HG02642 (cell line): ENCODE measurements at regions not wholly inside any gene's neighbourhood (a gene's known extent, or its start where the extent isn't known, plus 50 kb on each side); places are given as distances from the start of the nearest gene placed in this dataset.

Experiments
- ATAC-seq: cut with Tn5 transposase; IDR thresholded peaks from one replicate; pipeline ENCODE4 v1.9.1; 2021; ENCODE audit warnings: mild to moderate bottlenecking; ENCODE audit not compliant: unreplicated experiment, poor library complexity

- ATAC-seq, result no peak
Observed at GRCh38 chr6:80696268-80696667, 589.8 kb downstream of the BCKDHB start.

GRCh38 chr6:80690551-80691131 lies 584.2 kb downstream of the BCKDHB start:
- ATAC-seq, result no peak

DNA sequence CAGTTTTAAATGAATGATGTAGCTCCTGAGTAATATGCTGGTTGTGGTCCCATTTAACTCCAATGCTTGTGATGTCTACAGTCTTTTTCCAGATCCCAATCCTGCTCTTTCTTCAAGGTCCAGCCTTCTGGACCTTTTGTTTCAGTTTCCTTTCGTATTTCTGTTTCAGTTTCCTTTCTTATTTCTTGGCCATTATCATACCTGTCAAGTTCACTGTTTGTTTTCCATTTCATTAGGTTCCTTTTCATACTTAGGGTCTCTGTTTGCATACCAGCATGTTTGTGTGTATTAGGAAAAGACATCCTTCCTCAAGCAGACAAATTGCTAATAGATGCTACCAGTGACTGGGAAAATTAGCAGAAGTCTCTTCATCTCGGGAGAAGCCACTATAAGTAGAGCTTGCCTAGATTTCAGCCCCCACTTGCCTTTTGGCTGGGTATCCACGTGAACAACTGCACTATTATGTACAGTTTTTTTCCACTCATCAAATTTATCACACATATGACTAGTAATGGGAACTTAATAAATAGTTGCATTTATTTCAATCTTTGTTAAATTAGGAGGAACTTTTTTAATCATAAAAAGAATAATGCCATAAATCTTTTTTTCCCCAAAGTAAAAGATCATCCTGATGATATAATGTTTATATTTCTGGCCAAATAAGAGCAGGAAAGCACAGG lies 583.4 kb downstream of the BCKDHB start:
- ATAC-seq, result no peak

DNA sequence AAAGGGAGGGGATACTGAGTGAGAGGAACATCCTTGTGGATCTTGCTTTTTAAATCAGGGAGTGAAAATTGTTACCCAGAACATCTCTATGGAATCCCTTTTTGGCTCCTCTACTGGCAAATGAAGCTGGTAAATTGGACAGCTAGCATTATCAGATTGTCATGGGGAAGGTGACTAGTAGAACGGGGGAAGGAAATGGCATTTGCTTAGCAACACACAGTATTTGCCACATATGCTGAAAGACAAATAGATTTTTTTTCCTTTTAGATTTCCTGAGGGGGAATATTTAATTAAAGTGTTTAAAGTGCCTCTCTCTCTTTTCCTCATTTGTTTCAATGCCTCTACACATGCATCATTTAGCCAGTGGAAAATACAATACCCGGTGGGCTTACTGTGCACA lies 573.5 kb downstream of the BCKDHB start:
- ATAC-seq, result no peak

- ATAC-seq, result no peak
Observed at GRCh38 chr6:80676386-80676785, 569.9 kb downstream of the BCKDHB start.

- no peak for ATAC-seq
Observed at GRCh38 chr6:80674669-80675068, 568.2 kb downstream of the BCKDHB start.

GRCh38 chr6:80673367-80673766 lies 566.9 kb downstream of the BCKDHB start:
- no peak for ATAC-seq

DNA sequence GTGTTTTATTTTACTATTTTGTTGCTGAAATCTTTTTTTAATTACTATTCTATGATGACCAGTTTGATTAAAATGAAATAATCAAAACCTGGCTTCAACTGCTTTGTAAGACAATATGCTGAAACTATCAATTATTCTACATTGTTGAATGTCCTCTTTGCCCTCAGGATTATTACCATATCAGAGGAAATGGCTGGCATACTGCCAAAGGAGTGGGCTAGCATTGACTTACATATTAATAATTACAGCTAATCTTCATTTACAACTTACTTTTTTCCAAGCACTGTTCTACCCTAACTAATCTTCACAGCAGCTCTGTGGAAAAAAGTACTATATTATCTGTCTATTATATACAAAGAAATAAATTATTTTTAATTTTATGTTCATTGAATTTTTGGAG lies 560.5 kb downstream of the BCKDHB start:
- no peak for ATAC-seq

GRCh38 chr6:80658926-80659325 lies 552.5 kb downstream of the BCKDHB start:
- ATAC-seq, result no peak

DNA sequence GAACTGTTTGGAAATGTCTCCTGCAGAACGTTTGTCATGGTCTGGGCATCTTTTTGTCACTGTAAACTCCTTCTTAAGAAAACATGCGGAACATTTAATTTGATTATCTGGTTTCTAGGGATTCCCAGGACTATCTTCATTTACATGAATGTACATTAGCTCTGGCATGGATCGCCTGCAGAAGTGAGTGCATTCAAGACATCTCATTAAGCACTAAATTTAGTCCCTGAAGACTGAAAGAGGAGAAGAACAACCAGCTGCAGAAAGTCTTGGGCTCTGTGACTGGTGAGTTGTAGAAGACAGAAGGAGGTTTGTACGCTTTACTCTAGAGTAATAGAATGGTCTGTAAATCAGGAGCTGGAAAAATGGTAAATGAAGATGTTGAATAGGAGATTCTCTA lies 540.7 kb downstream of the BCKDHB start:
- no peak for ATAC-seq

DNA sequence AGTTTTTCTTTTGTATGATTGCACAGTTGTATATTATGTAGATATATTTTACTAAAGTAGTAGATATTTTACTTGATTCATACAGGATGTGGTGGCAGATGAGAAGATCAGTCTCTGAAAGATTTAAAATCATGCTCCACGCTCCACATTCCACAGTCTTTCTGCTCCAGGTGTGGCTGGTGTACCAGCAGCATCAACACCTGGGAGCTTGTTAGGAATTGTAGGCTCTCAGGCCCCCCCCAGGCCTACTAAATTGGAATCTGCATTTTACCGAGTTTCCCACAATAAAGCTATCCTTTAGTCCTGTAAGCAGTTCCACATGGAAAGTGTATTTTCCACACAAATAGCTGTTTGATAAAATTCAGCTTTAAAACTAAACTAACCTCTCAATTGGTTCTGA lies 537.4 kb downstream of the BCKDHB start:
- no peak for ATAC-seq

GRCh38 chr6:80642452-80642851 lies 536.0 kb downstream of the BCKDHB start:
- no peak for ATAC-seq

- ATAC-seq, result no peak
Observed at GRCh38 chr6:80641591-80641990, 535.1 kb downstream of the BCKDHB start.

GRCh38 chr6:80640176-80640575 lies 533.7 kb downstream of the BCKDHB start:
- ATAC-seq, result no peak

- ATAC-seq, result no peak
Observed at GRCh38 chr6:80639181-80639629, 532.7 kb downstream of the BCKDHB start.

DNA sequence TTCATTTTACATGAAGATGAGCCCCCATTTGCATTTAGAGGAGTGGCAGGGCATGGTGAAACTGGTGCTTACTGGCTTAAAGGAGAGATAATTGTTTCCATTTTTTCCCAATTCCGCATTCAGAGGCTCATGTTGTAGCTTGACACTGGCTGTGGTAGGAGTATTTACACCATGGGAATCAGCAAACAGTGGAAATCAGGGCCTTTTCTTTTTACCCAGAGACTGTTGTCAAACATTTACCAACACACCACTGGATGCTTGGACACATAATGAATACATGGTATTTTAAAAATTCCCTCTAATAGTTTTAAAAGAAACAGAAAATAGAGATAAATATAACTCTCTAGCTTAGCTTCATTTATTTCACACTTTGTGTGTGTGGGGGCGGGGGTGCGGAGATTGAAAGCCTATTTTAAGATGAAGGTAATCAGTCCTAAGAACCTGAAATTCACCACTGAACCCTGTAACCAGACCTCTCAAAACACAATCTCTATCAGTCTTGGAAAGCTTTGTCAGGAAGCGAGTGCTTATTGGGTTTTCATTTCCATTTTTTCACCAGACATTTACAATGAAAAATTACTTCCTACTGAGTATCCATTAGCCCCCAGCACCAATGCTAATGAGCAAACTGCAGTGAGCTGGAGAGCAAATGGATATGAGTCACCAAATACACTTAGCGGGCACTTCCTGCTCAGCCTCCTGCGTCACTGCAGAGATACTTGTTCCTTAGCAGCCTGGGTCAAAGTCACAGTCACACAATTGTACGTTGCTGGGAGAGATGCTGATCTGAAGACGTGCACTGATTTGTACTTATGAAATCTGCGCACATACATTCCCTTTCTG lies 532.0 kb downstream of the BCKDHB start:
- peak; percentile 69 for ATAC-seq

- ATAC-seq, result no peak
Observed at GRCh38 chr6:80637312-80637711, 530.8 kb downstream of the BCKDHB start.

DNA sequence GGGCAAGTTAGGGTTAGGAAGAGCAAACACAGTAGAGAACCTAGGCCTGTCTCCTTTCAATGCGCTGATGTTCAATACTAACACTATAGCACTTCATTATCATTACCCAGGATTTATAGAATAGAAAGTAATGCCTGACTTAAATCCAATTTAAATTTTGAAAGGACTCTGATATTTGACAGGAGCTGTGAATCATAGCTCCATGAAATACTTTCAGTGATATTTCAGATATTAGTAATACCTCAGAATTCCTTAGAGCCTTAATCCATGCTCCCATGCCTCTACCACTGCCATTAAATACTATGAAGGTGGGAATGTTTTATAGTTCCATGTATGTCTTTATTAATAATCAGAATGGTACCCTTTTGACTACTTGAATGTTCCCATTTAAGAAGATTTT lies 530.2 kb downstream of the BCKDHB start:
- no peak for ATAC-seq

DNA sequence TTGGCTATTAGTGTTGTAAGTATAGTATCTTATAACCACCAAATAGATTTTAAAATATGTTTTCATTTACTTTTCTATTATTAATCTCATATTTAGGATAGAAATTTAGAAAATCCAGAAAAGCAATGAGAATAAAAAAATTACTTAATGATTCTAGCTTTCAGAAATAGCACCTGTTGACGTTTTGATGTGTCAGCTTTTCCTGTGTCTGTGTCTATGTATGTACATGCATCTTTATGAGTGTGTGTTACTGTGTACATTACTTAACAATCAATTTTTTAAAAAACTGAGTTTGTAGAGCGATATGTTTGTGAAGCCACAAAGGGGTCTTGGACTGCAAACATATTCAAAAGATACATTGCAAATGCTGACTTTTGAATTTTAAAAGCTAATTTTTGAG lies 526.9 kb downstream of the BCKDHB start:
- ATAC-seq, result no peak

- ATAC-seq, result no peak
Observed at GRCh38 chr6:80625405-80625804, 518.9 kb downstream of the BCKDHB start.

- no peak for ATAC-seq
Observed at GRCh38 chr6:80623066-80623815, 516.8 kb downstream of the BCKDHB start.
